Kidney tubule cell (primary cell): ENCODE measurements at regions not wholly inside any gene's neighbourhood (a gene's known extent, or its start where the extent isn't known, plus 50 kb on each side); places are given as distances from the start of the nearest gene placed in this dataset.

Source experiments
- DNase-seq: peaks from one replicate; pipeline ENCODE4 v3.0.0-alpha.2; 2018; ENCODE audit warnings: low spot score

- DNase-seq: no peak
Observed at GRCh38 chr21:16492892-16493291, 763.1 kb downstream of the USP25 start.

GRCh38 chr21:16496609-16497008 is 766.8 kb downstream of the USP25 start:
- no peak for DNase-seq

- no peak for DNase-seq
Observed at GRCh38 chr21:16500271-16500670, 770.5 kb downstream of the USP25 start.

DNA sequence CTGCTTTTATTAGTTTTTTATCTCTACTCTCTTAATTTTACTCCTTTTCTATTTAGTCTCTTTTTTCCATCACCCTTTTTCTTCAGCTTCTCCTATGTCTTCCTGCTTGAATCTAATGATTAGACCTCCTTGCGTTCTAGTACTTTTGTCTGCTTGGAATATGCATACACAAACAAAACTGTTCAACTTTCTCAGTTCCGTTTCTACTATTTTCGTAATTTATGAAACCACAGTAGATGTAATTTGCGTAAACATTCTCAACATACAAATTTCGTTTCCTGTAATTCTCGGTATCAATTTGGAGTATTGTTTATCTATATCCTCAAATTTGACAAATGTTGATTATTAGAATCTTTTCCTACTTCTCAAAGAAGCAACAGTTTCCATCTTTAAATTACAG is 772.5 kb downstream of the USP25 start:
- DNase-seq: no peak

- DNase-seq: no peak
Observed at GRCh38 chr21:16502897-16503296, 773.1 kb downstream of the USP25 start.

DNA sequence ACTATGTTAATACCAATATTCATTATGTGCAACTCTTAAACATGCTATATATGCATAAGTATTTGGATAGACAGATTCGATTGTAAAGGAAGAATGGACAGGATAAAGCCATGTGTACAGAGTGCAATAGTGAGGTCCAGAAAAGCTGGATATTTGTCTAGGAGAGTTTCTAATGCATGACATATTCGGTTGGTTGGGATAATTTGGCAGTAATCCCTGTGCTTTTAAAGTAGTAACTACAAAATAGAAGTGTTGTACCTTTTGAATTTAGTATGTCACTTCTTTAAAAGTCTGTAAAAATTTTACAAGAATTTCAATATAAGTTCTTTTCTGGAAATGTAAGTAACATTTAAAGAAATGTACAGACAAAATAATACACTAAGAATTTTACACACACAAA is 774.5 kb downstream of the USP25 start:
- DNase-seq: no peak

- no peak for DNase-seq
Observed at GRCh38 chr21:16504766-16505165, 775.0 kb downstream of the USP25 start.

DNA sequence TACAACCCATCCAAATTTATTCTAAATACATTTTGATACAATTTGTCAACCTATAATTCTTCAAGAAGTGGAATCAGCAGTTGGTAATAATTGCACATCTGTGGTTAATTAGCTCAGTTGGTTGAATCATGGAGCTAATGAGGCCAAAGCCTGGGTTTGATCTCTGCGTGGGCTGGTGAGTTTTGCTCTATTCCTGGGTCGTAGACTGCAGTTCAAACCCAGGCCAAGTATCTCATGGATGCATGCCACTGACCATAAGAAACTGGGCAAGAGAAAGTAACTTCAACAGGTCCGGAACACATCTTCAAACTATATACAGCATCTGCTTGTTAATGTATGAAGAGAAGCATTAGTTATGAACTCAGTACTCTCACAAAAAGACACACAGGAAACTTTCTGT is 779.7 kb downstream of the USP25 start:
- DNase-seq: no peak

DNA sequence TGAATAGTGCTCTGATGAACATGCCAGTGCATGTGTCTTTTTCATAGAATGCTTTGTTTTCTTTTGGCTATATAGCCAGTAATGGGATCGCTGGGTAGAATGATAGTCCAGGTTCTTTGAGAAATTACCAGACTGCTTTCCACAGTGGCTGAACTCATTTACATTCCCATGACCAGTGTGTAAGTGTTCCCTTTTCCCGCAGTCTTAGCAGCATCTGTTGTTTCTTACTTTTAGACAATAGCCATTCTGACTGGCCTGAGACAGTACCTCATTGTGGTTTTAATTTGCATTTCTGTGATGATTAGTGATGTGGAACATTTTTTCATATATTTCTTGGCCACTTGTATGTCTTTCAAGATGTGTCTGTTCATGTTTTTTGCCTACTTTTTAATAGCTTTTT is 784.5 kb downstream of the USP25 start:
- DNase-seq: no peak

- DNase-seq: no peak
Observed at GRCh38 chr21:16517383-16517782, 787.6 kb downstream of the USP25 start.

DNA sequence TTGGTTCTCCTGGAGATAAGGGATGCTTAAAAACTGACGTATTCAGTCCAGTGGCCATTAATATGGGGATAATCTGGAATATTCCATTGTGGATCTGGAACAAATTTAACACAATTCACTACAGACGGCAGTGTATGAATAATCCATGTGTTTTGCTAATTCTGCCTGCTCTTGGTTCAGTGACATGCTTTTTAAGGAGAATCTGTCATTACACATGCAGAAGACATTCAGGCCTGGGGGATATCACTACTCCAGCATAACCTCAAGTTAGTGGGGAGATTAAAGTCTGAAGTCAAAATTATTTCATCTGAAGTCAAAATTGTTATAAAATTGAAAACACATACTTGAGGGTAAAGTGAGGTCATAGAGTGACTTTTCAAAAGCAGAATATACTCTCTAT is 789.3 kb downstream of the USP25 start:
- DNase-seq: no peak

DNA sequence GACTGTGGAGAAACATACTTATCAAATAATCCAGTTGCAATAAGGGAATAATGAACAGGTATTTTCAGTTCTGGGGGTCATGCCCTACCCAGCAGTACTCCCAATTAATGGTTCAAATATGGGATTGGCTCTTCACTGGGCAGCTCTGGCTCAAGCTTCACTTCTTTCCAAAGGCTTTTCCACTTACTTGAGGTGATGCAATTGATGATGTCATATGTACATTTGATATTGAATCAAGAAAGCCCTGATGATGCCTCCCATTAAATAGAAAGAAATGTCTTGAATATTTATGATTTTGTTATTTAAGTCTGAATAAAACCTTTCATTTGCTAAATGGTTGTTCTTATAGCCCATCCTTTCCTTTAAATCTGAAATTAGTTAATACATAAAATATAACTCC is 789.9 kb downstream of the USP25 start:
- no peak for DNase-seq

DNA sequence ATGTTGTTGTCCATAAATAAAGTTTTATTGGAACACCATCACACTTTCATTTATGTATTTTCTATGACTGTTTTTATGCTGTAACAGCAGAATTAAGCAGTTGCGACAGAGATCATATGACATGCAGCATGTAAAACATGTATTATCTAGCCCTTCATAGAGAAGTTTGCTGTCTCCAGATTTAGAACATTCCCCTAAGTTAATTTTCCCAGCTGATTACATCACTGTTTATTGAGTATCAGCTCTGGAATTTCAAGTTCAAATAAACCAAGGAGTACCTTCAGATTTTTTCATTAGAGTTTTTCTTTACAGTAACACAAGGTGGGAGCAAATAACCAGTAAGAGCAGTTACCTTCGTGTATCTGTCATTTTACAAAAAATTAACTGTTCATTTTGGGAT is 792.8 kb downstream of the USP25 start:
- peak; percentile 30 for DNase-seq

- DNase-seq: no peak
Observed at GRCh38 chr21:16530656-16531055, 800.9 kb downstream of the USP25 start.

GRCh38 chr21:16532840-16533239 is 803.1 kb downstream of the USP25 start:
- peak; percentile 21 for DNase-seq

- no peak for DNase-seq
Observed at GRCh38 chr21:16533692-16534407, 804.1 kb downstream of the USP25 start.

- DNase-seq: peak; percentile 29
Observed at GRCh38 chr21:16534408-16535101, 804.8 kb downstream of the USP25 start.

GRCh38 chr21:16535102-16535422 is 805.3 kb downstream of the USP25 start:
- DNase-seq: peak; percentile 75

DNA sequence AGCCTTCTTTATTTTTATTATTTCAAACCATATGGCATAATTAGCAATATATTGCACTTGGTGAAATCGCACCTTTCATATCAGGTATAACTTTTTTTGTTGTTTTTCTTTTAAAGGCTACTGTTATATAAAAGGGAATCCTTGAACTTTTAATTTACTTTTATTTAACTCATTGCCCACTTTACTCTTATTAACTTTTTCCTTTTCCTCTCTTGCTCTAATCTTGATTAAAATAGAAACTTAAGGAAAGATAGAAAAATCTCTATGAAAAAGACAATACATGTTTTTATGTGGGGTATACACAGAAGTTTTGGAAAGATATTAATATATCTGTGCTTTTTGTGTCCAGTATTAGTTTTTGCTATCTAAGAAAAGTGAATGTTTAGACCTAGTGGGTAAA is 805.8 kb downstream of the USP25 start:
- no peak for DNase-seq

GRCh38 chr21:16536140-16536539 is 806.4 kb downstream of the USP25 start:
- no peak for DNase-seq

DNA sequence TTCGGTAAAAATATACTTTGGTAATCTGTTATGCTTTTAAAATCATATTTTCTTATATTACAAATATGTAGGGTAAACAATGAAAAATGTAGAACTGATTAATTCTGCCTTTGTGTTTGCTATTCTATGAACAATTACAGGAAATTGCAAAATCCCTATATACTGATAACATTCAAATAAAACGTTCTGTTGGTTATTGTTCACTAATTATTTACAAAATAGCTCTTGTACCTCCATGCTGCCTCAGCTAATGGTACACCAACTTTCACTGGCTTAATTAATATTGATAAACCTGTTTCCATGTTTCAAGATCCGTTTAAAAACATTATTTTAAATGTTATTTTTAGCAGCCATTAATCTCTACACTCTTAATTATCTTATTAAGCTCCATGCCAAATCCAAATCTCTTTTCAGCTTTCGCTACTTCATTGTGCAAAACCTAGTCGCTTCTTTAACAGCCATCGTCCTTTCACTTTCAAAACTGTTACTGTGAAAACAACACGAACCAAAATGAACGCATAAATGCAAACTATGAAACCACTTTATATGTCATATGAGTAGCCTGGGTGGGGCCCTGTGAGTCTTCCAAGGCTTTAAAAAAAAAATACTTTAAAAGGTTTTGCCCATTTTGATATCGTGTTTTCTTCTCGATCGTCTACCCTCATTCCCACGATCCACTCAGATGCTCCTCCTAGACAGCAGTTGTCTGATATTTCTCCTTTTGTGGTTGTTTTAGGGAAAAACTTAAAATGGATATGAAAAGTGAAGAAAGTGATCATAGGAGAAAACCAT is 807.1 kb downstream of the USP25 start:
- no peak for DNase-seq

DNA sequence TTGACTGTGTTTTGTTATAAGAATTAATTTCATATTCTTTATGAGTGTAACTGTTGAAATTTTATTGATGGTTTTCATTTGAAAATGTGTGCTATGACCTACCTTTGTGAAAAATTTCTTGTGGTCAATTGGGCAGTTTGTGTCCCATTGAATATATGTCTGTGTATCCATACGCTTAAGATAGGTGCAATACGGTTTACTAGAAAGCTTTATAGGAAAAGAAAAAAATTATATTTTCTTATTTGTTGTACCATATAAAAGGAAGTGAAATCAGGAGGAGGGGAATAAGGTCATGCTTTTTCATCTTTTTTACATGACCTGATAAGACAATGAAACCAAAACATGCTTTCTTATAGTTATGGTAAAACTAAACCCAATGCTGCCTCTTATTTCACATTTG is 807.7 kb downstream of the USP25 start:
- no peak for DNase-seq

DNA sequence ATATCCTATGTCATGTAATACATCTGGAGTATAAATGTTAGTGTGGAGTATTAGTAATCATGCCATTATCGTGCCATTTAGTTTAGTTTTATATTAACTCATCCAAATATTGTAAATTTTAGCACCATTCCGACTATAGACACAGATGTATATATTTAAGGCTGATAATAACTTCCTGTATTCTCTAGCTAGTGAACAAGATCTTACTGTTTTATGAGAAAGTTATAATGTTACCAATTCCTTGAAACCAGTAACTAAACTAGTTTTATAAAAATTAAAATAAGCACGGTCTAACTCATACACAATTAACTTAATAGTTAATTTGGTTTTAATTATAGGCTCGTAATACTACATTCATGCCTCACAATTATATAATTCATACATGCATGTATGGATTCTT is 808.6 kb downstream of the USP25 start:
- DNase-seq: no peak
